Bronchial epithelial cell (primary cell): ENCODE measurements at regions not wholly inside any gene's neighbourhood (a gene's known extent, or its start where the extent isn't known, plus 50 kb on each side); places are given as distances from the start of the nearest gene placed in this dataset.

ENCODE experiments used
- DNase-seq: peaks from one replicate; pipeline ENCODE4 v3.0.0-alpha.2; 2010; ENCODE audit warnings: low read depth
- FAIRE-seq: peaks from 2 replicates; lab custom pipeline; 2011; peaks lifted over from hg19 to GRCh38; lab: Jason Lieb, UNC
- H3K27me3 ChIP-seq: 2 replicates; pipeline ENCODE4 v1.5.1; 2011; ENCODE audit warnings: low read length; ENCODE audit not compliant: control insufficient read depth, insufficient read depth
- H3K36me3 ChIP-seq: 2 replicates; pipeline ENCODE4 v1.5.1; 2011; ENCODE audit warnings: low read length; ENCODE audit not compliant: control insufficient read depth, insufficient read depth
- H3K4me3 ChIP-seq: 2 replicates; pipeline ENCODE4 v1.5.1; 2011; ENCODE audit warnings: mild to moderate bottlenecking, low read depth, low read length, control low read depth
- CTCF ChIP-seq: IDR thresholded peaks from 2 replicates; pipeline ENCODE4 v1.5.1; 2011; ENCODE audit warnings: mild to moderate bottlenecking, moderate library complexity, low read length, control low read depth, inconsistent platforms; ENCODE audit not compliant: insufficient read depth, severe bottlenecking

- H3K36me3 ChIP-seq = no peaks in the 10 kb centered on the region
- no peak for TF ChIP-seq CTCF
- FAIRE-seq (no peak), DNase-seq (peak; percentile 37)
- no peaks in the 10 kb centered on the region for H3K27me3 ChIP-seq
- H3K4me3 ChIP-seq = no peak overlapping the region
These were observed 73.7 kb downstream of the MINAR2 start for GRCh38 chr5:129821477-129822131.

DNA sequence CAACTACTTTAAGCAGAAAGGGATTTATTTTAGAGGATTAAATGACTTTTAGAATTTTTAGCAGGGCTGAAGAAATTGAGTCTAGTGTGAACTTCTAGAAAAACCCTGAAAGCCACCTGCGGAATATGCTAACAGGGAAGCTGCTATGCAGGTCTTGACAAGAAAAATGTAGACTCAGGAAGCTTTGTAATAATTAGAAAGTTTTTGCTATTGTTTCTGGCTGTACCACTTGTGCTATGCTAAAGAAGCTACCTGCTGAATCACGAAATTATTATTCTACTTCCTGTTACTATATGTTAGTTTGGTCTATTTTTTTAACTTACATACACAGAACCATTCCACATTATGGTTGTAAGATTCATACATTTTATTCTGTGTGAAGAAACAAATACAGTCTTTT, 74.0 kb upstream of the CHSY3 start:
- peak; percentile 58 for DNase-seq
- no peaks in the 10 kb centered on the region for H3K27me3 ChIP-seq
- H3K4me3 ChIP-seq = no peak overlapping the region
- no peak for TF ChIP-seq CTCF
- FAIRE-seq = no peak
- no peaks in the 10 kb centered on the region for H3K36me3 ChIP-seq

DNA sequence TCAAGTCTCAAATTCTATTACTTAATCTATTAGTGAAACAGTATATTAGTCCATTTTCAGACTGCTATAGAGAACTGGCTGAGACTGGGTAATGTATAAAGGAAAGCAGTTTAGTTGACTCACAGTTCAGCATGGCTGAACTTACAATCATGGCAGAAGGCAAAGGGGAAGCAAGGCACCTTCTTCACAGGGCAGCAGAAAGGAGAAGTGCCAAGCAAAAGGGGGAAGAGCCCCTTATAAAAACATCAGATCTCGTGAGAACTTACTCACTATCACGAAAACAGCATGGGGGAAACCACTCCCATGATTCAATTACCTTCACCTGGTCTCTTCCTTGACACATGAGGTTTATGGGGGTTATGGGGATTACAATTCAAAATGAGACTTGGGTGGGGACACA, 67.9 kb upstream of the CHSY3 start:
- FAIRE-seq = no peak
- Histone ChIP-seq H3K27me3 (no peaks in the 10 kb centered on the region), H3K36me3 (no peaks in the 10 kb centered on the region), H3K4me3 (no peak overlapping the region)
- TF ChIP-seq CTCF = no peak
- DNase-seq = no peak

- FAIRE-seq (no peak), DNase-seq (no peak)
- H3K27me3 ChIP-seq = no peaks in the 10 kb centered on the region
- H3K4me3 ChIP-seq = no peak overlapping the region
- no peaks in the 10 kb centered on the region for H3K36me3 ChIP-seq
- TF ChIP-seq CTCF = no peak
These were observed 59.5 kb upstream of the CHSY3 start for GRCh38 chr5:129844764-129845163.

DNA sequence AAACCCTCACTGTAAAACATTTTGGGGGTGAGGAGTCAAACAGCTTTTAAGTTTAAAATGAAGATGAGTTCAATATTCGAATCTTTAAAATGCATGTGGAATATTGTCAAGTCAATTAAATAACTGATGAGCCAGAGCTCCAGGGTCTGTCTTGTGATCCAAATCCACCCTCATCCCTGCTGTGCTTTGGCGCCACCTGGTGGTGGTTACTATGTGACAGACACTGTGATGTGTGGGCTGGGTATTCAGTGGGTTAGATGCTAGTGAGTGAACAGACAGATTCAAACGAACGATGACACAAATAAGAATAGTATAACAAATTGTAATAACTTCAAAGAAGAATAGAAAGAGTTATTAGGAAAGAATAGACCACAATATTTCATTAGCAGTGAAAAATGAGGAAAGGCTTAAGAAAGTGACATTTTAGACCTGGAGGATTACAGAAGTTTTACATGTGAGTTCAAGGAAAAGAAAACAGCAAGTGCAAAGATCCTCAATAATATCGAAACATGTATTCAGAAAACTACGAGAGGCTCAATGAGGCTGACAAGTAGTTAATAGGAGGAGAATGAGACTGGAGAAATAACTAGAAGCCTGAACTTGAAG, 51.4 kb upstream of the CHSY3 start:
- no peaks in the 10 kb centered on the region for H3K27me3 ChIP-seq
- FAIRE-seq (no peak), DNase-seq (peak; percentile 59)
- no peak overlapping the region for H3K4me3 ChIP-seq
- no peaks in the 10 kb centered on the region for H3K36me3 ChIP-seq
- TF ChIP-seq CTCF = peak; percentile 79
